GM12878 (cell line): ENCODE measurements at regions not wholly inside any gene's neighbourhood (a gene's known extent, or its start where the extent isn't known, plus 50 kb on each side); places are given as distances from the start of the nearest gene placed in this dataset.

Source experiments
- ATAC-seq: fragments of 200-7000 bp; cut with Tn5 transposase; 3 replicates; pipeline ENCODE4 v1.9.1; 2020; ENCODE audit warnings: mild to moderate bottlenecking, moderate library complexity
- BruUV-seq: library from RNA; stranded (reverse); fragments of 400-500 nt; replicated peaks from 2 replicates; lab custom pipeline; 2021; lab: Mats Ljungman, UMichigan
- CTCF ChIA-PET: fragments of 300-600 bp; sonication (Branson Sonifier 250); formaldehyde crosslinking; extraction: SDS; loops from one replicate; lab custom pipeline; 2021; ENCODE audit warnings: inconsistent platforms; lab: Yijun Ruan, JAX
- POLR2A ChIA-PET: fragments of 350-600 bp; formaldehyde crosslinking; extraction: SDS; loops from one replicate; lab custom pipeline; 2021; ENCODE audit warnings: inconsistent platforms; lab: Charles Lee
- RAD21 ChIA-PET: fragments of 300-600 bp; sonication (Branson Sonifier 250); formaldehyde crosslinking; loops from one replicate; lab custom pipeline; 2023; ENCODE audit warnings: antibody characterized with exemption; ENCODE audit not compliant: unreplicated experiment; lab: Charles Lee
- SMC1A ChIA-PET: fragments of 300-600 bp; sonication (Branson Sonifier 250); formaldehyde crosslinking; loops from one replicate; lab custom pipeline; 2023; ENCODE audit not compliant: unreplicated experiment, uncharacterized antibody; lab: Charles Lee
- DNase-seq: peaks from one replicate; pipeline ENCODE4 v3.0.0-alpha.2; 2011; ENCODE audit warnings: low read depth, low spot score
- FAIRE-seq: peaks from 3 replicates; lab custom pipeline; 2011; peaks lifted over from hg19 to GRCh38; lab: Jason Lieb, UNC
- H2AFZ ChIP-seq: 2 replicates; pipeline ENCODE4 v1.6.0; 2011; ENCODE audit warnings: low read depth, low read length, control low read depth; ENCODE audit not compliant: control insufficient read depth
- H3K27ac ChIP-seq: 2 replicates; pipeline ENCODE4 v1.5.1; 2011; ENCODE audit warnings: control low read depth; ENCODE audit not compliant: control insufficient read depth, insufficient read depth
- H3K27me3 ChIP-seq, 2 experiments: replicated peaks in 1 of 2; 2 replicates each; pipeline versions ENCODE4 v1.6.0 to v1.6.1; 2011; ENCODE audit warnings: low read length in 1 of 2; ENCODE audit not compliant: control insufficient read depth in 2 of 2, insufficient read depth in 2 of 2
- H3K36me3 ChIP-seq, 2 experiments: 2 replicates each; pipeline ENCODE4 v1.5.1; 2011; ENCODE audit warnings: low read length in 1 of 2; ENCODE audit not compliant: control insufficient read depth in 2 of 2, insufficient read depth in 2 of 2
- H3K4me1 ChIP-seq: 2 replicates; pipeline ENCODE4 v1.6.1; 2011; ENCODE audit warnings: mild to moderate bottlenecking, low read length, moderate library complexity, mixed read lengths; ENCODE audit not compliant: control insufficient read depth, insufficient read depth
- H3K4me2 ChIP-seq: 2 replicates; pipeline ENCODE4 v1.6.0; 2011; ENCODE audit warnings: control low read depth; ENCODE audit not compliant: control insufficient read depth, insufficient read depth
- H3K4me3 ChIP-seq: fragments of 200-600 bp; sonication (generic); 2 replicates; pipeline ENCODE4 v1.5.1; 2016
- H3K79me2 ChIP-seq: 2 replicates; pipeline ENCODE4 v1.6.0; 2011; ENCODE audit warnings: low read length; ENCODE audit not compliant: control insufficient read depth, insufficient read depth
- H3K9ac ChIP-seq: 2 replicates; pipeline ENCODE4 v1.8.0; 2011; ENCODE audit warnings: low read length, control low read depth, mixed read lengths; ENCODE audit not compliant: control insufficient read depth, insufficient read depth
- H3K9me3 ChIP-seq: replicated peaks from 3 replicates; pipeline ENCODE4 v1.5.1; 2011; ENCODE audit warnings: mild to moderate bottlenecking, low read length; ENCODE audit not compliant: control insufficient read depth, insufficient read depth
- H4K20me1 ChIP-seq: 2 replicates; pipeline ENCODE4 v1.6.0; 2011; ENCODE audit not compliant: control insufficient read depth, insufficient read depth
- ASH2L ChIP-seq: fragments of 300-600, 200-600 bp; sonication (generic); IDR thresholded peaks from 2 replicates; pipeline ENCODE4 v1.6.1; 2017; ENCODE audit warnings: low read depth, mild to moderate bottlenecking, borderline replicate concordance
- ATF2 ChIP-seq: IDR thresholded peaks from 2 replicates; pipeline ENCODE4 v1.6.1; 2012; ENCODE audit warnings: low read length, inconsistent platforms
- CREB1 ChIP-seq: IDR thresholded peaks from 2 replicates; pipeline ENCODE4 v1.6.1; 2012; ENCODE audit warnings: low read depth, mild to moderate bottlenecking, inconsistent platforms
- E2F8 ChIP-seq: fragments of 450-650 bp; IDR thresholded peaks from 2 replicates; pipeline ENCODE4 v1.6.1; 2018; ENCODE audit warnings: mild to moderate bottlenecking, low read depth, moderate library complexity; ENCODE audit not compliant: partially characterized antibody
- FOS ChIP-seq: IDR thresholded peaks from 3 replicates; pipeline ENCODE4 v1.6.1; 2011; ENCODE audit warnings: borderline replicate concordance; ENCODE audit not compliant: insufficient read length; ENCODE audit errors: extremely low read depth
- MAX ChIP-seq: IDR thresholded peaks from 2 replicates; pipeline ENCODE4 v1.6.1; 2012; ENCODE audit warnings: low read depth, low read length, improper control_type of control experiment
- MEF2A ChIP-seq: IDR thresholded peaks from 2 replicates; pipeline ENCODE4 v1.6.1; 2011; ENCODE audit warnings: low read depth, mild to moderate bottlenecking, low read length, moderate library complexity; ENCODE audit not compliant: insufficient read depth
- MXI1 ChIP-seq: fragments of 150-350 bp; IDR thresholded peaks from 2 replicates; pipeline ENCODE4 v1.6.1; 2011; ENCODE audit warnings: low read depth, mild to moderate bottlenecking, inconsistent platforms, low read length, improper control_type of control experiment
- NFYA ChIP-seq: IDR thresholded peaks from 2 replicates; pipeline ENCODE4 v1.6.1; 2011; ENCODE audit warnings: low read depth, mild to moderate bottlenecking, low read length, improper control_type of control experiment, borderline replicate concordance
- NR2F1 ChIP-seq: fragments of 450-650 bp; conservative IDR thresholded peaks from 2 replicates; pipeline ENCODE4 v1.6.1; 2017; ENCODE audit warnings: mild to moderate bottlenecking
- RAD51 ChIP-seq: fragments of 450-650 bp; IDR thresholded peaks from 2 replicates; pipeline ENCODE4 v1.6.1; 2016; ENCODE audit warnings: moderate library complexity, mild to moderate bottlenecking, inconsistent platforms
- RFX5 ChIP-seq: IDR thresholded peaks from 2 replicates; pipeline ENCODE4 v1.6.1; 2011; ENCODE audit warnings: low read depth, low read length, improper control_type of control experiment
- SMC3 ChIP-seq: IDR thresholded peaks from 2 replicates; pipeline ENCODE4 v1.6.1; 2011; ENCODE audit warnings: low read length, improper control_type of control experiment, borderline replicate concordance
- SP1 ChIP-seq: IDR thresholded peaks from one replicate; pipeline ENCODE4 v1.6.1; 2011; ENCODE audit warnings: low read depth, low read length
- STAT3 ChIP-seq: IDR thresholded peaks from 2 replicates; pipeline ENCODE4 v1.6.1; 2011; ENCODE audit warnings: low read depth, low read length, improper control_type of control experiment
- ZBED1 ChIP-seq: IDR thresholded peaks from 2 replicates; pipeline ENCODE4 v1.6.1; 2016; ENCODE audit warnings: borderline replicate concordance
- ZSCAN29 ChIP-seq: fragments of 450-650 bp; IDR thresholded peaks from 2 replicates; pipeline ENCODE4 v1.6.1; 2017; ENCODE audit warnings: mild to moderate bottlenecking, moderate library complexity
- WGBS: methylation state at CpG from one replicate; pipeline ENCODE4 v1.1.6; 2016; ENCODE audit warnings: low lambda C conversion rate; ENCODE audit not compliant: insufficient replicate concordance, insufficient coverage; ENCODE audit errors: missing lambda C conversion rate; 5-methylcytosine and 5-hydroxymethylcytosine counted together
- in situ Hi-C: fragments of 300-500 bp; cut with MboI; formaldehyde crosslinking; loops from 9 replicates; pipeline ENCODE4 v1.14.3; 2018; ENCODE audit warnings: mixed read lengths
- intact Hi-C: fragments of 100-400 bp; cut with micrococcal nuclease; formaldehyde crosslinking; loops from one replicate; pipeline ENCODE4 v1.14.2; 2022; ENCODE audit not compliant: unreplicated experiment

GRCh38 chr7:68461430-68461829 is 1136.8 kb upstream of the AUTS2 start (continued):
- TF ChIP-seq NFYA (no peak), MEF2A (no peak), SP1 (no peak), CREB1 (no peak), ASH2L (no peak), ATF2 (no peak)

- BruUV-seq = no TSS peak
- Histone ChIP-seq H3K9me3 (no peaks in the 10 kb centered on the region; the same call in 2 of the 3 replicates), H3K4me1 (no peaks in the 10 kb centered on the region), H3K4me2 (no peak overlapping the region), H3K4me3 (no peak overlapping the region), H2AFZ (no peak overlapping the region), H3K27ac (no peak overlapping the region), H4K20me1 (no peaks in the 10 kb centered on the region), H3K27me3 (no peaks in the 10 kb centered on the region), H3K9ac (no peak overlapping the region), H3K79me2 (no peaks in the 10 kb centered on the region), H3K36me3 (no peaks in the 10 kb centered on the region)
- DNase-seq = no peak
- no peak for FAIRE-seq
- RAD21 ChIA-PET = no interaction called here
- no peak for ATAC-seq
- TF ChIP-seq RAD51 (no peak), MXI1 (no peak), FOS (no peak), ZBED1 (no peak), ATF2 (no peak), MAX (no peak), SMC3 (no peak), NR2F1 (no peak), E2F8 (no peak), RFX5 (no peak), ZSCAN29 (no peak), STAT3 (no peak)
- POLR2A ChIA-PET = no interaction called here
- in situ Hi-C loops = no loop called here
- intact Hi-C loops = no loop called here
- WGBS = 64% methylated on average over 17 of the region's 17 CpGs
- CTCF ChIA-PET = no interaction called here
- SMC1A ChIA-PET = no interaction called here
These were observed 1127.3 kb upstream of the AUTS2 start for GRCh38 chr7:68470836-68471435.
